ENCODE measurements at regions not wholly inside any gene's neighbourhood (a gene's known extent, or its start where the extent isn't known, plus 50 kb on each side); places are given as distances from the start of the nearest gene placed in this dataset.

DNA sequence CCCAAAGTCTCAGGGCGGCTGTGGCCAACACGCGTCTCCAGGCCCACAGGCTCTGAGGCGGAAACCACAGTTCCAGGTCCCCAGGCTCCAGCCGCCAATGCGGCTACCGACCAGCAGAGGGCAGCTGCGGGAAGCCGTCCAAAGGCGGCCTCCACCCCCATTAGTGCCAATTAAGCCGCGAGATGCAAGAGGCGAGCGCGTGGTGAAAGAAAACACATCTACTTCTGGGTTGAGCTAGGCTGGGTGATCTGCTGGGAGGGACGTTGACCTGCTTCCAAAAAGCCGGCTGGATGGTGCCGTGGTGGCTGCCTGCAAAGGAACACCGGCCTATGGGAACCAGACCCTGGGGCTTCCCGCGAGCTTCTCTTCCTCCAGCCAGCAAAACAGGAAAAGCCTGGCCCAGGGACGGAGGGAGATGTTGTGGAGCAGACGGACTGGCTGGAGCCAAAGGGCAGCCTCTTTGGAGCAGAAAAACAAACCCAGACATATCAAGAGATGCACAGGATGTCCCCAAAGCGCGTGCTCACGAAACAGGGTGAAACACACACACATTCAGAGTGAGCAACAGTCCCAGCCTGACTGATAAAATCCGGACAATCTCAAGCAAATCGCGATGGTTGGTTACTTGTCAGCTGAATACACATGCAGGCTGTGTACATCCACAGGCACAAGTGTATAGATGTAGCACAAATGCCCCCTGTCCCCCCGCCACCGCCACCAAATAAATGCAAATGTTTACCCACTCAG, 187.1 kb upstream of the BRINP1 start:
- peaks cover 0 to 18% (median 0%) of the 10 kb centered on the region in 4 donors for H3K27me3 ChIP-seq
- H3K4me3 ChIP-seq, result peak overlapping the region in 1 of 4 donors; percentile 17
- ATAC-seq (peak; percentile 84 to 99 (median 98)), FAIRE-seq (no peak), DNase-seq (peak; percentile 38 to 93 (median 76))
- intact Hi-C loops (cut with DNase I), result no loop called here
- 10 to 11% methylated on average over 31 of the region's 31 CpGs for WGBS, 2 donors
- no peak overlapping the region for H3K27ac ChIP-seq
- TF ChIP-seq, protein P1, sequence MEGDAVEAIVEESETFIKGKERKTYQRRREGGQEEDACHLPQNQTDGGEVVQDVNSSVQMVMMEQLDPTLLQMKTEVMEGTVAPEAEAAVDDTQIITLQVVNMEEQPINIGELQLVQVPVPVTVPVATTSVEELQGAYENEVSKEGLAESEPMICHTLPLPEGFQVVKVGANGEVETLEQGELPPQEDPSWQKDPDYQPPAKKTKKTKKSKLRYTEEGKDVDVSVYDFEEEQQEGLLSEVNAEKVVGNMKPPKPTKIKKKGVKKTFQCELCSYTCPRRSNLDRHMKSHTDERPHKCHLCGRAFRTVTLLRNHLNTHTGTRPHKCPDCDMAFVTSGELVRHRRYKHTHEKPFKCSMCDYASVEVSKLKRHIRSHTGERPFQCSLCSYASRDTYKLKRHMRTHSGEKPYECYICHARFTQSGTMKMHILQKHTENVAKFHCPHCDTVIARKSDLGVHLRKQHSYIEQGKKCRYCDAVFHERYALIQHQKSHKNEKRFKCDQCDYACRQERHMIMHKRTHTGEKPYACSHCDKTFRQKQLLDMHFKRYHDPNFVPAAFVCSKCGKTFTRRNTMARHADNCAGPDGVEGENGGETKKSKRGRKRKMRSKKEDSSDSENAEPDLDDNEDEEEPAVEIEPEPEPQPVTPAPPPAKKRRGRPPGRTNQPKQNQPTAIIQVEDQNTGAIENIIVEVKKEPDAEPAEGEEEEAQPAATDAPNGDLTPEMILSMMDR (IDR thresholded peaks at IDR 0.05), result peak; percentile 81 to 92 (median 85)
- H3K36me3 ChIP-seq, result no peaks in the 10 kb centered on the region
- H3K4me1 ChIP-seq, result no peaks in the 10 kb centered on the region
- H3K9me3 ChIP-seq, result no peaks in the 10 kb centered on the region

DNA sequence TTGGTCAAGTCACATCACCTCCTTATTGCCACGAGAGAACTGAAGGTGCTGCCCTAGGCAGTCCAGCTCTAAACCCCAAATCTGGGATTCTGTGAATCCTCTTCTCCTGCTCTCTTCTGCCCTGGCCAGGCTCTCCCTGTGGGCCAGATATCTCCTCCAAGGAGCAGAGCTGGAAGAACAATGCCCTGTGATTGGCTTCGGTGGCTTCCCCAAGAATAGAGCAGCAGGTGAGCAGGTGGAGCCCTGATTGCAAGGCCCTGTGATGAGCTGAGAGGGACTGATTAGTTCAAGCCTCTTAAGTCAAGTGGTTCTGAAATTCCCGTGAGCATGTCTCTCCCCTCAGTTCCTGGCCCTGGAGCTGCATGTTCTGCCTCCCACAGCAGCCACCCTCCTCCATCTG, 175.3 kb upstream of the BRINP1 start:
- H3K27ac ChIP-seq, result no peak overlapping the region
- H3K27me3 ChIP-seq, result no peaks in the 10 kb centered on the region
- TF ChIP-seq, protein P1 (IDR thresholded peaks at IDR 0.05), result no peak
- DNase-seq (no peak), ATAC-seq (no peak), FAIRE-seq (no peak)
- no peaks in the 10 kb centered on the region for H3K9me3 ChIP-seq
- 42 to 44% methylated on average over 3 of the region's 3 CpGs for WGBS, 2 donors
- intact Hi-C loops (cut with DNase I), result loop anchor here in 1 of 3 donors (10.0 kb wide), 1 partner anchor 420 kb away; no protein-coding TSS in a partner anchor
- H3K4me1 ChIP-seq, result no peaks in the 10 kb centered on the region
- no peaks in the 10 kb centered on the region for H3K36me3 ChIP-seq
- no peak overlapping the region for H3K4me3 ChIP-seq

DNA sequence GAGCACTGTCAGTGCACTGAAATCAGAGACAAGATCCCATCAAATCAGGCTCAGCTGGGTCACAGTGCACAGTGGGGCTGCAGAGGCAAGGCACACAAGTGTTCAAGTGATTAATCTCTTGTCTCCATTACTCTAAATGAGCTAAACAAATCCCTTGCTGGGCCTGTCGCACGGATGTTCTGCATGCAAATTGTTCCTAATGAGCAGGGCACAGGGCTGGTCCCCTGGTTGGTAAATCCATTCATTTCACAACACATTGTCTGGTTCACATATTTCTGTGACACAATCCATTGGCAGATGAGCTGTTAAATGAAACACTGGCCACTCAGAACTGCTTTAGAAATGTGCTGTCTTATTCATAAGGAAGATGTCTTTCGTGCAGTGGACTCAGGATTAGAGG, 167.9 kb upstream of the BRINP1 start:
- Histone ChIP-seq H3K4me3 (no peak overlapping the region), H3K4me1 (no peaks in the 10 kb centered on the region), H3K36me3 (no peaks in the 10 kb centered on the region), H3K27ac (no peak overlapping the region), H3K27me3 (no peaks in the 10 kb centered on the region), H3K9me3 (no peaks in the 10 kb centered on the region)
- DNase-seq (no peak), FAIRE-seq (no peak), ATAC-seq (no peak)
- TF ChIP-seq, protein P1 (IDR thresholded peaks at IDR 0.05), result no peak
- intact Hi-C loops (cut with DNase I), result no loop called here
- WGBS, 2 donors, result 24 to 25% methylated on average over 3 of the region's 3 CpGs

DNA sequence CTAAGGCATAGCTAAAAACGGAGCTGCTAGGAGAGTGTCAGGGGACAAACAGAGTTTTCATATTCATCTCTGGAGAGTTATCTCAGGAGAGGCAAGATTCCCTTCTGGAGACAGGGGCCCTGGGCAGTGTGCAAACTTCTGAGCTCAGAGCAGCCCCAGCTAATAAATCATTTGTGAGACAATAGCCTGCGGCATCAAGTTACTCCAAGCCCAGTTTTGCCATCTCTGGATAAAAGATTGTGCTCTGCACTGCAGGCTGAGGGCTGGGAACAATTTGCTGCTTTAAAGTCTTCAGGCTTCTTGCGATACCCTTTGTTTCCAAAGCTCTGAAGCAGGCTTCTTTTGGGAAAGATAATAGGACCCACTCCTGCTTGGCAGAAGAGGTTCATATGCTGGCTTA, 164.3 kb upstream of the BRINP1 start:
- H3K27me3 ChIP-seq, result no peaks in the 10 kb centered on the region
- no peaks in the 10 kb centered on the region for H3K4me1 ChIP-seq
- DNase-seq, result no peak
- H3K4me3 ChIP-seq, result no peak overlapping the region
- TF ChIP-seq, protein P1 (IDR thresholded peaks at IDR 0.05), result no peak
- no peak for FAIRE-seq
- no peaks in the 10 kb centered on the region for H3K36me3 ChIP-seq
- intact Hi-C loops (cut with DNase I), result no loop called here
- WGBS, 2 donors, result 12 to 18% methylated on average over 3 of the region's 3 CpGs
- H3K27ac ChIP-seq, result no peak overlapping the region
- H3K9me3 ChIP-seq, result no peaks in the 10 kb centered on the region
- no peak for ATAC-seq

DNA sequence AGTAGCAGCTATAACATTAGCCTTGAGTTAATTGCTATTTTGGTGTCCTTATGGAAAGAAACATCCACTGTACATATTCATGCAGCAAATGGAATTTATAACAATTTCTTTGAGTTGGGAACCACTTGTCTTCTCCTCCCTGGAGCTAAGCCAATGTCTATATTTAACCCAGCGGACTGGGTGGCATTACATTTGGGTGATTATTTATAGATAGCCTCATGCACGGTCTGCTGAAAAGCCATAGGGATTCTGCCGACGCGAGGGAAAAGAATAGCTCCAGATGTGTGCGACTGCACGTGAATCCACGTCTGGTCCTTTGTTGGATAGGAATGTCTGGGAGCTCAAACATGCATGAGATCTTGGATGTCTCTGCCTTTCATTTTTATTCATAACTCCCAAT, 157.5 kb upstream of the BRINP1 start:
- TF ChIP-seq, protein P1 (IDR thresholded peaks at IDR 0.05), result no peak
- no peak for FAIRE-seq
- no peaks in the 10 kb centered on the region for H3K4me1 ChIP-seq
- no peaks in the 10 kb centered on the region for H3K9me3 ChIP-seq
- no peak for DNase-seq
- intact Hi-C loops (cut with DNase I), result no loop called here
- no peak for ATAC-seq
- no peaks in the 10 kb centered on the region for H3K36me3 ChIP-seq
- H3K27ac ChIP-seq, result no peak overlapping the region
- 63 to 74% methylated on average over 8 of the region's 8 CpGs for WGBS, 2 donors
- H3K4me3 ChIP-seq, result no peak overlapping the region
- no peaks in the 10 kb centered on the region for H3K27me3 ChIP-seq
